H1 (cell line): ENCODE measurements at regions not wholly inside any gene's neighbourhood (a gene's known extent, or its start where the extent isn't known, plus 50 kb on each side); places are given as distances from the start of the nearest gene placed in this dataset.

Experiments used
- CTCF ChIA-PET: fragments of 300-600 bp; sonication (Branson Sonifier 250); formaldehyde crosslinking; loops from one replicate; lab custom pipeline; 2021; ENCODE audit not compliant: partially characterized antibody; lab: Charles Lee
- POLR2A ChIA-PET: fragments of 300-600 bp; sonication (Branson Sonifier 250); formaldehyde crosslinking; loops from one replicate; lab custom pipeline; 2021; ENCODE audit warnings: inconsistent platforms; ENCODE audit not compliant: partially characterized antibody; lab: Charles Lee
- DNase-seq, 2 experiments: peaks; one replicate each; pipeline versions ENCODE4 v3.0.0 to v3.0.0-alpha.2; 2010 to 2022; ENCODE audit warnings: low spot score in 2 of 2, low read depth in 1 of 2, mixed read lengths in 1 of 2
- FAIRE-seq: peaks from 2 replicates; lab custom pipeline; 2011; peaks lifted over from hg19 to GRCh38; lab: Jason Lieb, UNC
- H2AFZ ChIP-seq: 2 replicates; pipeline ENCODE4 v1.8.1; 2012; ENCODE audit warnings: low read length, inconsistent platforms
- H2AK5ac ChIP-seq: 2 replicates; pipeline ENCODE4 v1.6.1; 2013; ENCODE audit warnings: low read depth, low read length
- H2BK120ac ChIP-seq: replicated peaks from 2 replicates; pipeline ENCODE3; 2013; ENCODE audit warnings: low read depth, low read length, inconsistent platforms
- H2BK12ac ChIP-seq: 2 replicates; pipeline ENCODE4 v1.6.1; 2013; ENCODE audit warnings: low read depth, low read length
- H2BK15ac ChIP-seq: 2 replicates; pipeline ENCODE4 v1.6.1; 2013; ENCODE audit warnings: low read length
- H2BK20ac ChIP-seq: 2 replicates; pipeline ENCODE4 v1.6.1; 2013; ENCODE audit warnings: low read length
- H2BK5ac ChIP-seq: 2 replicates; pipeline ENCODE4 v1.6.1; 2013; ENCODE audit warnings: low read depth, low read length
- H3K14ac ChIP-seq: 2 replicates; pipeline ENCODE4 v1.6.1; 2013; ENCODE audit warnings: inconsistent platforms; ENCODE audit not compliant: insufficient read length
- H3K18ac ChIP-seq: 2 replicates; pipeline ENCODE4 v1.6.1; 2013; ENCODE audit warnings: low read length; ENCODE audit errors: extremely low read depth
- H3K23ac ChIP-seq: 2 replicates; pipeline ENCODE4 v1.6.1; 2013; ENCODE audit warnings: inconsistent platforms; ENCODE audit not compliant: insufficient read length
- H3K23me2 ChIP-seq: 2 replicates; pipeline ENCODE4 v1.6.1; 2013; ENCODE audit warnings: low read depth, low read length
- H3K27ac ChIP-seq: 2 replicates; pipeline ENCODE4 v1.6.1; 2011; ENCODE audit warnings: low read depth, low read length, inconsistent platforms
- H3K27me3 ChIP-seq, 4 experiments: replicated peaks in 1 of 4; 1 replicate in 1 of 4; 2 replicates in 3 of 4; pipeline versions ENCODE4 v1.6.1 to v1.8.1; 2011 to 2013; ENCODE audit warnings: low read length in 3 of 4, mild to moderate bottlenecking in 3 of 4, inconsistent platforms in 2 of 4, mixed read lengths in 2 of 4, moderate library complexity in 1 of 4; ENCODE audit not compliant: control insufficient read depth in 3 of 4, insufficient read depth in 3 of 4; ENCODE audit errors: extremely low read depth in 1 of 4
- H3K36me3 ChIP-seq, 4 experiments: 2 replicates each; pipeline versions ENCODE4 v1.6.1 to v1.8.1; 2011 to 2013; ENCODE audit warnings: mild to moderate bottlenecking in 4 of 4, low read length in 3 of 4, moderate library complexity in 2 of 4, control low read depth in 1 of 4, inconsistent platforms in 1 of 4; ENCODE audit not compliant: insufficient read depth in 4 of 4, control insufficient read depth in 2 of 4
- H3K4ac ChIP-seq: replicated peaks from 2 replicates; pipeline ENCODE3; 2013; ENCODE audit warnings: low read length, low read depth, mixed read lengths, inconsistent platforms; ENCODE audit not compliant: insufficient read length
- H3K4me1 ChIP-seq, 4 experiments: replicated peaks in 1 of 4; 1 replicate in 1 of 4; 2 replicates in 3 of 4; pipeline versions ENCODE4 v1.6.1 to v1.8.1; 2011 to 2013; ENCODE audit warnings: low read length in 3 of 4, inconsistent platforms in 2 of 4, mixed read lengths in 1 of 4; ENCODE audit not compliant: insufficient read depth in 4 of 4, control insufficient read depth in 3 of 4
- H3K4me2 ChIP-seq, 2 experiments: 2 replicates each; pipeline versions ENCODE4 v1.6.1 to v1.8.1; 2011 to 2013; ENCODE audit warnings: low read depth in 2 of 2, low read length in 2 of 2, control low read depth in 1 of 2, inconsistent platforms in 1 of 2, mild to moderate bottlenecking in 1 of 2; ENCODE audit not compliant: insufficient read depth in 1 of 2
- H3K4me3 ChIP-seq, 4 experiments: fragments of 200-600, 300-600 bp in 1 of 4; sonication (generic), shearing (Covaris generic), sonication (Bioruptor Twin) in 1 of 4; 2 replicates each; pipeline versions ENCODE4 v1.5.1 to v1.8.1; 2011 to 2016; ENCODE audit warnings: low read length in 4 of 4, low read depth in 3 of 4, control low read depth in 2 of 4, inconsistent platforms in 2 of 4, mild to moderate bottlenecking in 2 of 4, mixed read lengths in 1 of 4, moderate library complexity in 1 of 4; ENCODE audit not compliant: insufficient read depth in 2 of 4; ENCODE audit errors: extremely low read depth in 1 of 4
- H3K56ac ChIP-seq: replicated peaks from 2 replicates; pipeline ENCODE3; 2013; ENCODE audit warnings: low read depth, mild to moderate bottlenecking, mixed read lengths, low read length, inconsistent platforms; ENCODE audit not compliant: insufficient read length
- H3K79me1 ChIP-seq: 2 replicates; pipeline ENCODE4 v1.6.1; 2013; ENCODE audit warnings: low read depth, low read length, control low read depth
- H3K79me2 ChIP-seq, 2 experiments: 2 replicates each; pipeline versions ENCODE4 v1.6.1 to v1.8.1; 2012 to 2013; ENCODE audit warnings: low read length in 2 of 2, mild to moderate bottlenecking in 2 of 2, inconsistent platforms in 1 of 2; ENCODE audit not compliant: insufficient read depth in 2 of 2, control insufficient read depth in 1 of 2
- H3K9ac ChIP-seq, 4 experiments: replicated peaks in 1 of 4; 1 replicate in 1 of 4; 2 replicates in 3 of 4; pipeline versions ENCODE4 v1.6.1 to v1.8.1; 2011 to 2013; ENCODE audit warnings: low read depth in 3 of 4, low read length in 3 of 4, control low read depth in 2 of 4, mild to moderate bottlenecking in 2 of 4, moderate library complexity in 2 of 4, inconsistent platforms in 1 of 4; ENCODE audit errors: extremely low read depth in 1 of 4
- H3K9me3 ChIP-seq, 2 experiments: 2 replicates each; pipeline versions ENCODE4 v1.6.1 to v1.8.1; 2012 to 2013; ENCODE audit warnings: mild to moderate bottlenecking in 2 of 2, moderate library complexity in 2 of 2, control low read depth in 1 of 2, inconsistent platforms in 1 of 2, low read depth in 1 of 2, low read length in 1 of 2, mixed read lengths in 1 of 2; ENCODE audit not compliant: insufficient read depth in 2 of 2
- H4K20me1 ChIP-seq, 2 experiments: replicated peaks in 1 of 2; 2 replicates each; pipeline versions ENCODE3 to v1.8.1; 2011 to 2013; ENCODE audit warnings: inconsistent platforms in 2 of 2, low read length in 2 of 2, mild to moderate bottlenecking in 1 of 2; ENCODE audit not compliant: insufficient read depth in 2 of 2, control insufficient read depth in 1 of 2
- H4K5ac ChIP-seq: 2 replicates; pipeline ENCODE4 v1.6.1; 2013; ENCODE audit warnings: low read length, low read depth, mixed read lengths, inconsistent platforms; ENCODE audit not compliant: insufficient read length
- H4K8ac ChIP-seq: 2 replicates; pipeline ENCODE4 v1.8.0; 2013; ENCODE audit warnings: mild to moderate bottlenecking, moderate library complexity, low read length, inconsistent platforms; ENCODE audit not compliant: insufficient read depth; ENCODE audit errors: extremely low read depth
- H4K91ac ChIP-seq: replicated peaks from 2 replicates; pipeline ENCODE3; 2013; ENCODE audit warnings: low read length, mixed read lengths, inconsistent platforms; ENCODE audit not compliant: insufficient read length
- SP1 ChIP-seq: IDR thresholded peaks from 2 replicates; pipeline ENCODE4 v1.6.1; 2011; ENCODE audit warnings: low read depth, low read length
- TEAD4 ChIP-seq: IDR thresholded peaks from 2 replicates; pipeline ENCODE4 v1.6.1; 2012; ENCODE audit warnings: low read depth, low read length, inconsistent platforms, mixed read lengths
- WGBS, 2 experiments: shearing (Covaris generic) in 1 of 2; methylation state at CpG; one replicate each; pipeline versions ENCODE4 v1.1.6 to v1.1.7; 2013 to 2015; ENCODE audit warnings: low lambda C conversion rate in 2 of 2, mixed read lengths in 2 of 2, inconsistent platforms in 1 of 2, low coverage in 1 of 2, missing lambda C conversion rate in 1 of 2; ENCODE audit not compliant: insufficient replicate concordance in 2 of 2, insufficient coverage in 1 of 2, insufficient read length in 1 of 2; ENCODE audit errors: extremely low coverage in 1 of 2, missing lambda C conversion rate in 1 of 2; 5-methylcytosine and 5-hydroxymethylcytosine counted together

DNA sequence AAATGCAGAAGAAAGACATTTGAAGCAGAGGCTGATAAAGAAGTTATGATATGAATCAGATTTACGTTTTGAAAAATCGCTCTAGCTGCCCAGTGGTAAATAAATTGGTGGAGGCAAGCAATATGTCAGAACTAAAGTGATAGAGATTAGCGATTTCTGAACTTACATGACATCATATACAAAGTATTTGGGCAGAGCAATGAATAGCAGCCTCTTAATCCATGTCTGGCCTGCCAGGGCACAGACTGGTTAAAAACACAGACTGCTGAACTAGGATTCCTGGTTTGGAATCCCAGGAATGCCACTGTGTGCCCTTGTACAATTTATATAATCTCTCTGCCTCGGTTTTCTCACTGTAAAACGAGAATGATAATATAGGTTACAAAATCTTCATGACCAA lies 243.1 kb upstream of the SETMAR start:
- FAIRE-seq, result no peak
- CTCF ChIA-PET, result interaction anchor here (1.5 kb wide), 1 partner anchor 11 kb away, joined by 3 read pairs; no protein-coding TSS in a partner anchor

More for the DNA sequence above, 243.1 kb upstream of the SETMAR start:
- Histone ChIP-seq H3K23me2 (no peaks in the 10 kb centered on the region), H2AFZ (no peak overlapping the region), H2BK12ac (no peak overlapping the region), H3K79me2 (no peaks in the 10 kb centered on the region), H3K4me2 (no peak overlapping the region), H3K27me3 (no peaks in the 10 kb centered on the region), H4K5ac (no peak overlapping the region), H3K23ac (no peak overlapping the region), H3K4ac (no peak overlapping the region), H3K9ac (no peak overlapping the region), H3K18ac (no peak overlapping the region), H2BK5ac (no peak overlapping the region), H2AK5ac (no peak overlapping the region), H2BK15ac (no peak overlapping the region), H2BK120ac (no peak overlapping the region), H3K56ac (no peak overlapping the region), H3K27ac (no peak overlapping the region), H3K9me3 (no peaks in the 10 kb centered on the region), H3K14ac (no peak overlapping the region), H3K79me1 (no peaks in the 10 kb centered on the region), H4K91ac (no peak overlapping the region), H3K4me1 (no peaks in the 10 kb centered on the region), H4K20me1 (no peaks in the 10 kb centered on the region), H3K36me3 (no peaks in the 10 kb centered on the region), H3K4me3 (no peak overlapping the region), H2BK20ac (no peak overlapping the region), H4K8ac (no peak overlapping the region)
- TF ChIP-seq TEAD4 (peak; percentile 52; the same call in 1 of the 2 replicates), SP1 (no peak)
- DNase-seq, result no peak
- WGBS, 2 experiments, result 91% methylated on average over 5 of the region's 5 CpGs; no CpG with 5 or more reads in 1 of the 2 experiments
- POLR2A ChIA-PET, result no interaction called here
